Ovary (tissue), 3 donors: ENCODE measurements at regions not wholly inside any gene's neighbourhood (a gene's known extent, or its start where the extent isn't known, plus 50 kb on each side); places are given as distances from the start of the nearest gene placed in this dataset.

Source experiments
- POLR2A ChIP-seq: fragments of 450-650 bp; IDR thresholded peaks from one replicate; pipeline ENCODE4 v1.6.1; 2017; ENCODE audit warnings: antibody characterized with exemption, mild to moderate bottlenecking, moderate library complexity
- TF ChIP-seq, protein P1 (sequence below), 3 donors: fragments of 450-650 bp in 2 of 3; fragments of 200-600 bp in 1 of 3; IDR thresholded peaks; one replicate each; pipeline versions ENCODE4 v1.5.1 to v1.8.0; 2016 to 2022; ENCODE audit warnings: antibody characterized with exemption in 3 of 3, mild to moderate bottlenecking in 1 of 3
- donor health status: DM: no; HTN: no; CAD: no.

DNA sequence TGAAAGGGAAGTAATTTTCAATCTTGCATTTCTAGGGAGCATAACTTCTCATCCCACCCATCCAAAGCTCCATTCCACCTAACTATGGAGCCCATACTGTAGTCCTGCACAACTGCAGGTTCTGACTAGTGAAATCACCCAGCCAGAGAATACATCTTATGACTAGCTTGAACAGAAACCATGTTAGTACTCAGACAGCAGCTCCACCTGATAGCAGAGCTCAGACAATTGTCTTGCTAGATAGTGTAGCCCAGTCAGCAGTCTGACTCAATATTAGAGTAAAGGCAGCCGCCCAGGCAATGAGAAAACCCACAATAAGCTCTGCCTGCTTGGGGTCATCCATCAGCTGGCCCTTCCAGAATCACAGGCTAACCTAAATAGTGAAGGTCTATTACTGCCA is 544.7 kb upstream of the GBE1 start:
- TF ChIP-seq, protein P1, sequence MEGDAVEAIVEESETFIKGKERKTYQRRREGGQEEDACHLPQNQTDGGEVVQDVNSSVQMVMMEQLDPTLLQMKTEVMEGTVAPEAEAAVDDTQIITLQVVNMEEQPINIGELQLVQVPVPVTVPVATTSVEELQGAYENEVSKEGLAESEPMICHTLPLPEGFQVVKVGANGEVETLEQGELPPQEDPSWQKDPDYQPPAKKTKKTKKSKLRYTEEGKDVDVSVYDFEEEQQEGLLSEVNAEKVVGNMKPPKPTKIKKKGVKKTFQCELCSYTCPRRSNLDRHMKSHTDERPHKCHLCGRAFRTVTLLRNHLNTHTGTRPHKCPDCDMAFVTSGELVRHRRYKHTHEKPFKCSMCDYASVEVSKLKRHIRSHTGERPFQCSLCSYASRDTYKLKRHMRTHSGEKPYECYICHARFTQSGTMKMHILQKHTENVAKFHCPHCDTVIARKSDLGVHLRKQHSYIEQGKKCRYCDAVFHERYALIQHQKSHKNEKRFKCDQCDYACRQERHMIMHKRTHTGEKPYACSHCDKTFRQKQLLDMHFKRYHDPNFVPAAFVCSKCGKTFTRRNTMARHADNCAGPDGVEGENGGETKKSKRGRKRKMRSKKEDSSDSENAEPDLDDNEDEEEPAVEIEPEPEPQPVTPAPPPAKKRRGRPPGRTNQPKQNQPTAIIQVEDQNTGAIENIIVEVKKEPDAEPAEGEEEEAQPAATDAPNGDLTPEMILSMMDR (IDR thresholded peaks at IDR 0.05) = no peak
- no peak for TF ChIP-seq POLR2A
